SK-N-SH (cell line): ENCODE measurements at regions not wholly inside any gene's neighbourhood (a gene's known extent, or its start where the extent isn't known, plus 50 kb on each side); places are given as distances from the start of the nearest gene placed in this dataset.

Source experiments
- CTCF ChIA-PET: fragments of 300-600, 350-600 bp; formaldehyde crosslinking; extraction: SDS; loops from one replicate; lab custom pipeline; 2021; lab: Yijun Ruan, JAX
- POLR2A ChIA-PET: fragments of 350-600 bp; sonication (Branson Sonifier 250); formaldehyde crosslinking; extraction: SDS; loops from one replicate; lab custom pipeline; 2020; ENCODE audit warnings: antibody characterized with exemption, inconsistent platforms; lab: Yijun Ruan, JAX
- DNase-seq: peaks from one replicate; pipeline ENCODE4 v3.0.0; 2012
- H2AFZ ChIP-seq: fragments of 200-600 bp; sonication (generic); 2 replicates; pipeline ENCODE4 v1.8.1; 2016; ENCODE audit warnings: antibody characterized with exemption, mild to moderate bottlenecking, low read depth
- H3F3A ChIP-seq: fragments of 200-600 bp; sonication (generic); replicated peaks from 2 replicates; pipeline ENCODE3; 2016; ENCODE audit warnings: antibody characterized with exemption, mild to moderate bottlenecking; ENCODE audit not compliant: insufficient read depth
- H3K27ac ChIP-seq, 2 experiments: fragments of 200-500 bp in 1 of 2; fragments of 200-600 bp in 1 of 2; sonication (Bioruptor generic) in 1 of 2; sonication (generic), shearing (Covaris generic) in 1 of 2; 2 replicates each; pipeline versions ENCODE4 v1.5.1 to v1.6.1; 2014 to 2016; ENCODE audit warnings: low read depth in 2 of 2, inconsistent platforms in 1 of 2, low read length in 1 of 2, mild to moderate bottlenecking in 1 of 2, mixed read lengths in 1 of 2
- H3K27me3 ChIP-seq: fragments of 200-600 bp; sonication (generic), shearing (Covaris generic); 2 replicates; pipeline ENCODE4 v1.6.1; 2016; ENCODE audit warnings: mixed run types; ENCODE audit not compliant: insufficient read depth
- H3K36me3 ChIP-seq, 2 experiments: fragments of 200-500 bp in 1 of 2; fragments of 200-600 bp in 1 of 2; sonication (Bioruptor generic) in 1 of 2; sonication (generic) in 1 of 2; replicated peaks in 1 of 2; 2 replicates each; pipeline versions ENCODE3 to v1.5.1; 2014 to 2016; ENCODE audit warnings: low read length in 1 of 2, mild to moderate bottlenecking in 1 of 2; ENCODE audit not compliant: insufficient read depth in 2 of 2, control insufficient read depth in 1 of 2
- H3K4me1 ChIP-seq, 2 experiments: fragments of 200-500 bp in 1 of 2; fragments of 200-600 bp in 1 of 2; sonication (Bioruptor generic) in 1 of 2; sonication (generic), shearing (Covaris generic) in 1 of 2; 2 replicates each; pipeline versions ENCODE4 v1.5.1 to v1.6.1; 2014 to 2016; ENCODE audit warnings: low read depth in 1 of 2, low read length in 1 of 2, mixed run types in 1 of 2; ENCODE audit not compliant: insufficient read depth in 2 of 2, control insufficient read depth in 1 of 2
- H3K4me2 ChIP-seq: fragments of 200-600 bp; sonication (generic), shearing (Covaris generic); 2 replicates; pipeline ENCODE4 v1.6.1; 2017; ENCODE audit warnings: mixed run types
- H3K4me3 ChIP-seq, 2 experiments: fragments of 200-500 bp in 1 of 2; fragments of 200-600 bp in 1 of 2; sonication (Bioruptor generic) in 1 of 2; sonication (generic), shearing (Covaris generic) in 1 of 2; 2 replicates each; pipeline versions ENCODE4 v1.5.1 to v1.8.1; 2014 to 2016; ENCODE audit warnings: low read depth in 2 of 2, inconsistent platforms in 1 of 2, low read length in 1 of 2, mild to moderate bottlenecking in 1 of 2, mixed read lengths in 1 of 2, moderate library complexity in 1 of 2
- H3K79me2 ChIP-seq: fragments of 200-600 bp; sonication (generic); 2 replicates; pipeline ENCODE4 v1.8.1; 2017; ENCODE audit warnings: mild to moderate bottlenecking; ENCODE audit not compliant: insufficient read depth
- H3K9ac ChIP-seq: fragments of 200-600 bp; sonication (generic); 2 replicates; pipeline ENCODE4 v1.6.1; 2017; ENCODE audit warnings: mixed run types
- H3K9me2 ChIP-seq: fragments of 200-600 bp; sonication (generic); 2 replicates; pipeline ENCODE4 v1.6.1; 2017; ENCODE audit warnings: mixed run types
- H3K9me3 ChIP-seq: fragments of 200-600 bp; sonication (generic); 2 replicates; pipeline ENCODE4 v1.6.1; 2017; ENCODE audit warnings: mixed run types, mild to moderate bottlenecking, moderate library complexity
- H4K20me1 ChIP-seq: fragments of 200-600 bp; sonication (generic); 2 replicates; pipeline ENCODE4 v1.6.1; 2017; ENCODE audit warnings: mild to moderate bottlenecking, mixed run types; ENCODE audit not compliant: insufficient read depth
- CHD2 ChIP-seq: fragments of 150-350 bp; IDR thresholded peaks from 2 replicates; pipeline ENCODE4 v1.6.1; 2018; ENCODE audit warnings: low read length; ENCODE audit not compliant: partially characterized antibody
- EP300 ChIP-seq, 2 experiments: IDR thresholded peaks; 2 replicates each; pipeline versions ENCODE4 v1.4.0 to v1.6.1; 2012; ENCODE audit warnings: borderline replicate concordance in 1 of 2, low read depth in 1 of 2, low read length in 1 of 2
- FOXJ3 ChIP-seq: sonication (generic); formaldehyde crosslinking; IDR thresholded peaks from 2 replicates; pipeline ENCODE4 v1.5.1; 2020; ENCODE audit warnings: mild to moderate bottlenecking, missing genetic modification reagents
- GABPA ChIP-seq: IDR thresholded peaks from 2 replicates; pipeline ENCODE4 v1.4.0; 2012; ENCODE audit warnings: low read depth, mild to moderate bottlenecking
- IRF3 ChIP-seq: fragments of 150-350 bp; IDR thresholded peaks from 2 replicates; pipeline ENCODE4 v1.6.1; 2016; ENCODE audit warnings: mild to moderate bottlenecking, low read depth, low read length
- JUND ChIP-seq: IDR thresholded peaks from 2 replicates; pipeline ENCODE4 v1.4.0; 2012
- MAX ChIP-seq: IDR thresholded peaks from 2 replicates; pipeline ENCODE4 v1.4.0; 2012; ENCODE audit warnings: low read depth
- MXI1 ChIP-seq: IDR thresholded peaks from 2 replicates; pipeline ENCODE4 v1.6.1; 2012; ENCODE audit warnings: mild to moderate bottlenecking, low read depth, low read length, improper control_type of control experiment
- NFIC ChIP-seq: IDR thresholded peaks from 2 replicates; pipeline ENCODE4 v1.4.0; 2012; ENCODE audit warnings: borderline replicate concordance
- PBX3 ChIP-seq: IDR thresholded peaks from 2 replicates; pipeline ENCODE4; 2012
- RAD21 ChIP-seq: IDR thresholded peaks from 2 replicates; pipeline ENCODE4 v1.6.1; 2012; ENCODE audit warnings: mild to moderate bottlenecking, low read length
- RCOR1 ChIP-seq: fragments of 150-350 bp; IDR thresholded peaks from 2 replicates; pipeline ENCODE4 v1.6.1; 2017; ENCODE audit warnings: antibody characterized with exemption, low read length
- REST ChIP-seq: IDR thresholded peaks from 2 replicates; pipeline ENCODE4 v1.6.1; 2012; ENCODE audit warnings: mild to moderate bottlenecking, low read depth, low read length, moderate library complexity
- RFX5 ChIP-seq: IDR thresholded peaks from 2 replicates; pipeline ENCODE4 v1.6.1; 2012; ENCODE audit warnings: mild to moderate bottlenecking, improper control_type of control experiment, low read length
- SIN3A ChIP-seq: IDR thresholded peaks from 2 replicates; pipeline ENCODE4 v1.6.1; 2012; ENCODE audit warnings: low read depth, mild to moderate bottlenecking, low read length, moderate library complexity, borderline replicate concordance
- WGBS: methylation state at CpG from one replicate; pipeline ENCODE4 v1.1.6; 2017; ENCODE audit warnings: low lambda C conversion rate; 5-methylcytosine and 5-hydroxymethylcytosine counted together

GRCh38 chr6:156250593-156250992 lies 526.6 kb upstream of the ARID1B start:
- Histone ChIP-seq H3K4me1 (no peaks in the 10 kb centered on the region), H3K79me2 (no peaks in the 10 kb centered on the region), H3K4me2 (no peak overlapping the region), H3K9me3 (no peaks in the 10 kb centered on the region), H3K4me3 (no peak overlapping the region), H3K27ac (no peak overlapping the region), H3F3A (no peaks in the 10 kb centered on the region), H3K36me3 (no peaks in the 10 kb centered on the region), H4K20me1 (no peaks in the 10 kb centered on the region), H3K9ac (no peak overlapping the region), H2AFZ (no peak overlapping the region), H3K27me3 (no peaks in the 10 kb centered on the region), H3K9me2 (no peaks in the 10 kb centered on the region)
- TF ChIP-seq NFIC (no peak), IRF3 (no peak), EP300 (IDR thresholded peaks at IDR 0.05; ENCODE audit: borderline replicate concordance in 1 of 2, low read depth in 1 of 2, low read length in 1 of 2) (no peak), MAX (no peak), REST (no peak), CHD2 (no peak), RCOR1 (no peak)
- no peak for DNase-seq
- WGBS = 66% methylated on average over 5 of the region's 5 CpGs
- ChIA-PET CTCF (no interaction called here), POLR2A (no interaction called here)

- no peaks in the 10 kb centered on the region for H3F3A ChIP-seq
- no peak overlapping the region for H3K27ac ChIP-seq
- no peaks in the 10 kb centered on the region for H3K36me3 ChIP-seq
- no peak overlapping the region for H2AFZ ChIP-seq
- CTCF ChIA-PET = interaction anchor here (1.1 kb wide), 1 partner anchor 11 kb away, joined by 3 read pairs; no protein-coding TSS in a partner anchor
- POLR2A ChIA-PET = no interaction called here
- no peaks in the 10 kb centered on the region for H3K79me2 ChIP-seq
- no peaks in the 10 kb centered on the region for H4K20me1 ChIP-seq
- WGBS = 45% methylated on average over 2 of the region's 3 CpGs
- no peak overlapping the region for H3K4me3 ChIP-seq
- DNase-seq = no peak
- H3K4me2 ChIP-seq = no peak overlapping the region
- H3K4me1 ChIP-seq = no peaks in the 10 kb centered on the region
- H3K9me2 ChIP-seq = no peaks in the 10 kb centered on the region
- no peak overlapping the region for H3K9ac ChIP-seq
- H3K9me3 ChIP-seq = no peaks in the 10 kb centered on the region
- no peaks in the 10 kb centered on the region for H3K27me3 ChIP-seq
- TF ChIP-seq EP300 (IDR thresholded peaks at IDR 0.05; ENCODE audit: borderline replicate concordance in 1 of 2, low read depth in 1 of 2, low read length in 1 of 2) = no peak
- TF ChIP-seq RCOR1 = no peak
- no peak for TF ChIP-seq SIN3A
- TF ChIP-seq REST = no peak
- no peak for TF ChIP-seq PBX3
- no peak for TF ChIP-seq FOXJ3 (CRISPR knock-in tag)
- TF ChIP-seq RFX5 = no peak
- TF ChIP-seq JUND = no peak
- TF ChIP-seq GABPA = no peak
- TF ChIP-seq MXI1 = no peak
- TF ChIP-seq MAX = no peak
- TF ChIP-seq RAD21 = no peak
Measured at GRCh38 chr6:156242206-156242605, 535.0 kb upstream of the ARID1B start.
